HUES6 (cell line): ENCODE measurements at regions not wholly inside any gene's neighbourhood (a gene's known extent, or its start where the extent isn't known, plus 50 kb on each side); places are given as distances from the start of the nearest gene placed in this dataset.

Experiments used
- H3K27ac ChIP-seq: 2 replicates; pipeline ENCODE4 v1.7.0; 2013; ENCODE audit warnings: low read depth, mild to moderate bottlenecking, low read length, inconsistent platforms
- H3K27me3 ChIP-seq: 2 replicates; pipeline ENCODE4 v1.6.1; 2013; ENCODE audit warnings: low read length; ENCODE audit not compliant: control insufficient read depth, insufficient read depth
- H3K36me3 ChIP-seq: 2 replicates; pipeline ENCODE4 v1.6.1; 2013; ENCODE audit warnings: low read length; ENCODE audit not compliant: control insufficient read depth, insufficient read depth
- H3K4me1 ChIP-seq: 2 replicates; pipeline ENCODE4 v1.6.1; 2013; ENCODE audit warnings: low read length; ENCODE audit not compliant: control insufficient read depth, insufficient read depth
- H3K4me3 ChIP-seq: 2 replicates; pipeline ENCODE4 v1.5.1; 2013; ENCODE audit warnings: low read depth, low read length
- H3K9ac ChIP-seq: one replicate; pipeline ENCODE4 v1.6.1; 2013; ENCODE audit warnings: mild to moderate bottlenecking, low read length
- H3K9me3 ChIP-seq: 2 replicates; pipeline ENCODE4 v1.6.1; 2013; ENCODE audit warnings: low read depth, low read length; ENCODE audit not compliant: control insufficient read depth, insufficient read depth

GRCh38 chr10:55329796-55330195 lies 528.8 kb upstream of the PCDH15 start:
- Histone ChIP-seq H3K36me3 (no peaks in the 10 kb centered on the region), H3K27ac (no peak overlapping the region), H3K4me3 (no peak overlapping the region), H3K9me3 (no peaks in the 10 kb centered on the region), H3K27me3 (no peaks in the 10 kb centered on the region), H3K4me1 (no peaks in the 10 kb centered on the region), H3K9ac (no peak overlapping the region)

GRCh38 chr10:55320187-55320700 lies 519.2 kb upstream of the PCDH15 start:
- no peak overlapping the region for H3K4me3 ChIP-seq
- H3K27me3 ChIP-seq = no peaks in the 10 kb centered on the region
- no peaks in the 10 kb centered on the region for H3K36me3 ChIP-seq
- H3K4me1 ChIP-seq = peaks cover 3% of the 10 kb centered on the region; the same call in 1 of the 2 replicates
- H3K27ac ChIP-seq = no peak overlapping the region
- H3K9me3 ChIP-seq = no peaks in the 10 kb centered on the region
- no peak overlapping the region for H3K9ac ChIP-seq

GRCh38 chr10:55311848-55312635 lies 511.0 kb upstream of the PCDH15 start:
- Histone ChIP-seq H3K4me1 (no peaks in the 10 kb centered on the region), H3K36me3 (no peaks in the 10 kb centered on the region), H3K4me3 (no peak overlapping the region), H3K27ac (no peak overlapping the region), H3K27me3 (no peaks in the 10 kb centered on the region), H3K9me3 (no peaks in the 10 kb centered on the region), H3K9ac (no peak overlapping the region)

GRCh38 chr10:55310143-55310542 lies 509.1 kb upstream of the PCDH15 start:
- Histone ChIP-seq H3K27ac (no peak overlapping the region), H3K27me3 (no peaks in the 10 kb centered on the region), H3K9ac (no peak overlapping the region), H3K4me1 (no peaks in the 10 kb centered on the region), H3K9me3 (no peaks in the 10 kb centered on the region), H3K4me3 (no peak overlapping the region), H3K36me3 (no peaks in the 10 kb centered on the region)

GRCh38 chr10:55305285-55305684 lies 504.3 kb upstream of the PCDH15 start:
- H3K27ac ChIP-seq = no peak overlapping the region
- H3K36me3 ChIP-seq = no peaks in the 10 kb centered on the region
- H3K9me3 ChIP-seq = no peaks in the 10 kb centered on the region
- no peaks in the 10 kb centered on the region for H3K27me3 ChIP-seq
- H3K4me1 ChIP-seq = no peaks in the 10 kb centered on the region
- no peak overlapping the region for H3K4me3 ChIP-seq
- no peak overlapping the region for H3K9ac ChIP-seq

- Histone ChIP-seq H3K9ac (no peak overlapping the region), H3K4me3 (no peak overlapping the region), H3K4me1 (no peaks in the 10 kb centered on the region), H3K36me3 (no peaks in the 10 kb centered on the region), H3K27ac (no peak overlapping the region), H3K27me3 (no peaks in the 10 kb centered on the region), H3K9me3 (peaks cover 9% of the 10 kb centered on the region)
These were observed 486.3 kb upstream of the PCDH15 start for GRCh38 chr10:55287346-55287745.

- no peak overlapping the region for H3K4me3 ChIP-seq
- H3K27me3 ChIP-seq = no peaks in the 10 kb centered on the region
- no peaks in the 10 kb centered on the region for H3K4me1 ChIP-seq
- H3K9ac ChIP-seq = no peak overlapping the region
- H3K9me3 ChIP-seq = 0 out of 2 replicates have a peak, but pooled peaks cover 3% of the 10 kb centered on the region
- H3K27ac ChIP-seq = no peak overlapping the region
- H3K36me3 ChIP-seq = no peaks in the 10 kb centered on the region
These were observed 482.0 kb upstream of the PCDH15 start for GRCh38 chr10:55283031-55283430.

- H3K27me3 ChIP-seq = no peaks in the 10 kb centered on the region
- no peak overlapping the region for H3K9ac ChIP-seq
- H3K36me3 ChIP-seq = no peaks in the 10 kb centered on the region
- H3K4me1 ChIP-seq = no peaks in the 10 kb centered on the region
- no peak overlapping the region for H3K27ac ChIP-seq
- H3K4me3 ChIP-seq = no peak overlapping the region
- 0 out of 2 replicates have a peak, but pooled peaks cover 3% of the 10 kb centered on the region for H3K9me3 ChIP-seq
These were observed 479.7 kb upstream of the PCDH15 start for GRCh38 chr10:55280696-55281095.

GRCh38 chr10:55277549-55277948 lies 476.5 kb upstream of the PCDH15 start:
- no peaks in the 10 kb centered on the region for H3K4me1 ChIP-seq
- no peaks in the 10 kb centered on the region for H3K9me3 ChIP-seq
- H3K27me3 ChIP-seq = no peaks in the 10 kb centered on the region
- H3K9ac ChIP-seq = no peak overlapping the region
- no peak overlapping the region for H3K4me3 ChIP-seq
- no peak overlapping the region for H3K27ac ChIP-seq
- H3K36me3 ChIP-seq = no peaks in the 10 kb centered on the region

- Histone ChIP-seq H3K4me1 (no peaks in the 10 kb centered on the region), H3K27me3 (no peaks in the 10 kb centered on the region), H3K9me3 (no peaks in the 10 kb centered on the region), H3K9ac (no peak overlapping the region), H3K36me3 (no peaks in the 10 kb centered on the region), H3K4me3 (no peak overlapping the region), H3K27ac (no peak overlapping the region)
These were observed 473.3 kb upstream of the PCDH15 start for GRCh38 chr10:55274367-55274766.

- no peaks in the 10 kb centered on the region for H3K36me3 ChIP-seq
- H3K27ac ChIP-seq = no peak overlapping the region
- H3K9me3 ChIP-seq = no peaks in the 10 kb centered on the region
- no peaks in the 10 kb centered on the region for H3K27me3 ChIP-seq
- H3K4me1 ChIP-seq = no peaks in the 10 kb centered on the region
- H3K9ac ChIP-seq = no peak overlapping the region
- H3K4me3 ChIP-seq = no peak overlapping the region
These were observed 472.9 kb upstream of the PCDH15 start for GRCh38 chr10:55273946-55274345.
